T47D (cell line): ENCODE measurements at regions not wholly inside any gene's neighbourhood (a gene's known extent, or its start where the extent isn't known, plus 50 kb on each side); places are given as distances from the start of the nearest gene placed in this dataset.
A peak's percentile ranks its signal among the peaks of the same experiment; 100 is the strongest.
"Not testable (repeated sequence)": the region's sequence is repeated elsewhere in the genome, so short reads cannot be mapped to it uniquely, and the experiment has no call there.

Experiments used
- DNase-seq, 2 experiments: peaks; one replicate each; pipeline versions ENCODE4 v3.0.0 to v3.0.0-alpha.2; 2011 to 2012; ENCODE audit warnings: low read depth in 1 of 2, low spot score in 1 of 2
- JUND ChIP-seq: IDR thresholded peaks from 2 replicates; pipeline ENCODE4 v1.6.1; 2012; ENCODE audit warnings: low read depth
- in situ Hi-C: cut with HindIII; loops from 2 replicates; pipeline ENCODE4 v1.10.0; 2016; ENCODE audit warnings: low sequenced_read_pairs, low pct_unique_long_range_greater_than_20kb

DNA sequence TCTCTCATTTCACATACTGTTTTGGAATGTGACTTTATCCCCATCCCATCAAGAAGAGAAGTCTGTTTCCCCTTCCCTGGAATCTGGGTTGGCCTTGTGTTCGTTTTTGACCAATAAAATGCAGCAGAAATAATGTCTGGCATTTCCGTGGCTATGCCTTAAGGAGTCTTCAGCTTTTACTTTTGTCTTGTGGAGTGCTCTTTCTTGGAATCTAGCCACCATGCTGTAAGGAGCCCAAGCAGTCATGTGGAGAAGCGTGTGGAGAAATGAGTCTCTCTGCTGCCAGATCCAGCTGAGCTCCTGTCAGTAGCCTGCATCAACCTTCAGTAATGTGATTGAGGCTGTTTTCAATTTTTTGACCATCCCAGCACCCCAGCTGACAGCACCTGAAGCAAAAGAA, 84.4 kb upstream of the ARMCX2 start:
- DNase-seq: no peak

DNA sequence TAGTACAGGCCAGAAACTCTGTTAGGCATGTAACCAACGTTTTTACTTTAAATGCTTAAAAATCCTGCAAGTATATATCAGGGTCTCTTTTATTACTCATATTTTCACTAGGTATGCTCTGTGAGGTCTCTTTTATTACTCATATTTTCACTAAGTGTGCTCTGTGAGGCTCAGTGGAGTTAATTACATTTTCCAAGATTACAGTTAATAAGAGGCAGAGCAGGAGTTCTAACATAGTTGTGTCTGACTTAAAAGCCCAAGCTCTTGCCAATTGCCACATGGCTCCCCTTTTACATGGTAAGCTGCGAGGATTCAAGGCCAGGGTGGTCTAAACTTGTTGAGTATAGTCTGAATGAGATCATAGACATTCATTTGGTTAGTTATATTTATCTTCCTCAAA, 81.0 kb upstream of the ARMCX2 start:
- no peak for DNase-seq
- in situ Hi-C loops: no loop called here
- TF ChIP-seq JUND: no peak

More for the DNA sequence above, 84.4 kb upstream of the ARMCX2 start:
- in situ Hi-C loops: no loop called here
- no peak for TF ChIP-seq JUND

DNA sequence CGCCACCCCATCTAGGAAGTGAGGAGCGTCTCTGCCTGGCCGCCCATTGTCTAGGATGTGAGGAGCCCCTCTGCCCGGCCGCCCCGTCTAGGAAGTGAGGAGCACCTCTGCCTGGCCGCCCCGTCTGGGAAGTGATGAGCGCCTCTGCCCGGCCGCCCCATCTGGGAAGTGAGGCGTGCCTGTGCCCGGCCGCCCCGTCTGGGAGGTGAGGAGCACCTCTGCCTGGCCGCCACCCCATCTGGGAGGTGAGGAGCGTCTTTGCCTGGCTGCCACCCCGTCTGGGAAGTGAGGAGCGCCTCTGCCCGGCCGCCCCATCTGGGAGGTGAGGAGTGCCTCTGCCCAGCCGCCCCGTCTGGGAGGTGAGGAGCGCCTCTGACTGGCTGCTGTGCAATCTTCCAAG, 79.2 kb upstream of the ARMCX2 start:
- DNase-seq, in situ Hi-C loops: not testable (repeated sequence)

DNA sequence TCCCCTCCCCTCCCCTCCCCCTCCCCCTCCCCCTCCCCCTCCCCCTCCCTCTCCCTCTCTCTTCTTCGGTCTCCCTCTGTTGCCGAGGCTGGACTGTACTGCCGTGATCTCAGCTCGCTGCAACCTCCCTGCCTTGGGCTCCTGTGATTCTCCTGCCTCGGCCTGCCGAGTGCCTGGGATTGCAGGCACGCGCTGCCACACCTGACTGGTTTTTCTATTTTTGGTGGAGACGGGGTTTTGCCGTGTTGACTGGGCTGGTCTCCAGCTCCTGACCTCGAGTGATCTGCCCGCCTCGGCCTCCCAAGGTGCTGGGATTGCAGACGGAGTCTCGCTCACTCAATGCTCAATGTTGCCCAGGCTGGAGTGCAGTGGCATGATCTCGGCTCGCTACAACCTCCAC, 78.8 kb upstream of the ARMCX2 start:
- DNase-seq, in situ Hi-C loops: not testable (repeated sequence)

DNA sequence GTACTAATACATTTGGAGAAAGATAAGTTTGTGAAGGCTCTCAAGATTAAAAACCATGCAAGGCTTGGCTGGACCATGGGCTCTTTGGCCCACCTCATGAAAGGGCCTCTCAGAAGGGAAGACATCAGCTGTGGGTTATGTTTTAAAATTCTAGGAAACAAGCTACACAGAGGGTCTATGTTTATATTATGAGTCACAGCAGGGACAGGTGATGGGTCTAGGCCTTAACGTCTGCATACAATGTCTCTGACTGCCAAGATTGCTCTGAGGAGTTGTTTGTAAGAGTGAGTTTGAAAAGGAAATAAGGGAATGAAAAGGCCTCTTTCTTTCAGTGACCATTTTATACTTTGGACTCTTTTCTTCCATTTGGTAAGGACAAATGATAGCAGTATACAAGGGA, 77.0 kb upstream of the ARMCX2 start:
- in situ Hi-C loops: no loop called here
- TF ChIP-seq JUND: no peak
- DNase-seq: no peak

DNA sequence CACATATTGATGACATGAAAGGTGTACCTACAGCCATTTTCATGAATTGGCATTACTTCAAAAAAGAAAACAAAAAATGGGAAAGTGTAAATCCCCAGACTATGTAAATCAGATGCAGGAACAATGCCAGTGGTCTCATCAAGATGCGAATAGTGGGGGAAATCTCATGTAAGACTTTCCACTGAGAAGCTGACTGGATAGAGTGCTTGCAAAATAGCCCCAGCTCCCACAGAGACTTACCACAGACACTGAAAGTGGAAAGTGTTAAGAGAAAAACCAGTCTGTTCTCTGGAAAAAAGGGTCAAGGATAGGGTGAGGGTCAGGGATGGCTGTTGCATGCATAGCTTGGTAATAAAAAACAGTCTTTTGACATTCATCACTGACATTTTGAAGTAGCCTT, 73.2 kb upstream of the ARMCX2 start:
- TF ChIP-seq JUND: no peak
- in situ Hi-C loops: no loop called here
- DNase-seq: no peak

DNA sequence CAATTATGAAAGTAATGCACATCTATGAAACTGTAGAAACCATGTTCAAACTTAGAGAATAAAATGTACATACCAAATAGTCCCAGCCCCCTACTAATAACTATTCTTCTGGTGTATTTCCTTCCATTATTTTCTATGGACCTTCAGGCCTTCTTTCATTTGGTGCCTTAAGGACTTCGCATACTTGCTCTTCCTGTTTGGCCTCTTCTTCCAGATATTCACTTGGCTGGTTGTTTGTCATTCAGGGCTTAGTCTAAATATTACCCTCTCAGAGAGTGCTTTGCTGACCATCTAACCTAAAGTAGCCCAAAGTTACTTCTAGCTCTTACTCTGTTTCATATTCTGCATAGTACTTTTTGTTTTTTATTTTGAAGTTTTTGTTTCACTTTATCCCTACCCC, 70.3 kb upstream of the ARMCX2 start:
- peak in 1 of 2 experiments; percentile 32 for DNase-seq
- TF ChIP-seq JUND: no peak
- in situ Hi-C loops: no loop called here
